Keratinocyte (primary cell): ENCODE measurements at regions not wholly inside any gene's neighbourhood (a gene's known extent, or its start where the extent isn't known, plus 50 kb on each side); places are given as distances from the start of the nearest gene placed in this dataset.

ENCODE experiments used
- DNase-seq: peaks from one replicate; pipeline ENCODE4 v3.0.0-alpha.2; 2011; ENCODE audit warnings: low read depth, missing footprints, low spot score
- FAIRE-seq: peaks from 2 replicates; lab custom pipeline; 2011; peaks lifted over from hg19 to GRCh38; lab: Jason Lieb, UNC
- H2AFZ ChIP-seq: 2 replicates; pipeline ENCODE4 v1.6.0; 2012; ENCODE audit warnings: low read length, control low read depth, inconsistent platforms; ENCODE audit not compliant: control insufficient read depth
- H3K27ac ChIP-seq: 2 replicates; pipeline ENCODE4 v1.5.1; 2011; ENCODE audit warnings: low read length; ENCODE audit not compliant: control insufficient read depth, insufficient read depth
- H3K27me3 ChIP-seq: 3 replicates; pipeline ENCODE4 v1.6.0; 2011; ENCODE audit warnings: low read length; ENCODE audit not compliant: control insufficient read depth, insufficient read depth; ENCODE audit errors: extremely low read depth
- H3K36me3 ChIP-seq, 2 experiments: 2 replicates in 1 of 2; 3 replicates in 1 of 2; pipeline ENCODE4 v1.5.1; 2011; ENCODE audit warnings: low read length in 2 of 2, mild to moderate bottlenecking in 1 of 2; ENCODE audit not compliant: control insufficient read depth in 2 of 2, insufficient read depth in 2 of 2; ENCODE audit errors: extremely low read depth in 1 of 2
- H3K4me1 ChIP-seq: 3 replicates; pipeline ENCODE4 v1.5.1; 2011; ENCODE audit warnings: low read length; ENCODE audit not compliant: control insufficient read depth, insufficient read depth; ENCODE audit errors: extremely low read depth
- H3K4me2 ChIP-seq: 3 replicates; pipeline ENCODE4 v1.6.0; 2011; ENCODE audit warnings: low read depth, low read length; ENCODE audit not compliant: control insufficient read depth, insufficient read depth; ENCODE audit errors: extremely low read depth
- H3K4me3 ChIP-seq, 3 experiments: fragments of 200-600 bp in 1 of 3; sonication (generic) in 1 of 3; 2 replicates in 2 of 3; 3 replicates in 1 of 3; pipeline ENCODE4 v1.5.1; 2011 to 2016; ENCODE audit warnings: low read length in 3 of 3, mild to moderate bottlenecking in 3 of 3, control low read depth in 2 of 3, inconsistent platforms in 1 of 3, low read depth in 1 of 3, mixed read lengths in 1 of 3, mixed run types in 1 of 3, moderate library complexity in 1 of 3; ENCODE audit not compliant: control insufficient read depth in 2 of 3, insufficient read depth in 2 of 3; ENCODE audit errors: extremely low read depth in 1 of 3
- H3K79me2 ChIP-seq: 2 replicates; pipeline ENCODE4 v1.6.0; 2012; ENCODE audit warnings: low read length; ENCODE audit not compliant: control insufficient read depth, insufficient read depth
- H3K9ac ChIP-seq: 3 replicates; pipeline ENCODE4 v1.6.0; 2011; ENCODE audit warnings: low read length; ENCODE audit not compliant: control insufficient read depth, insufficient read depth; ENCODE audit errors: extremely low read depth
- H3K9me1 ChIP-seq: 3 replicates; pipeline ENCODE4 v1.6.0; 2011; ENCODE audit warnings: low read length; ENCODE audit not compliant: control insufficient read depth, insufficient read depth; ENCODE audit errors: extremely low read depth
- H3K9me3 ChIP-seq: 2 replicates; pipeline ENCODE4 v1.5.1; 2012; ENCODE audit warnings: low read depth, low read length; ENCODE audit not compliant: control insufficient read depth
- H4K20me1 ChIP-seq: 3 replicates; pipeline ENCODE4 v1.6.0; 2011; ENCODE audit warnings: low read length; ENCODE audit not compliant: control insufficient read depth, insufficient read depth; ENCODE audit errors: extremely low read depth
- EZH2 ChIP-seq: IDR thresholded peaks from one replicate; pipeline ENCODE4 v1.6.1; 2012; ENCODE audit warnings: inconsistent platforms, mild to moderate bottlenecking, low read length, moderate library complexity
- dilution Hi-C: fragments of 300-500 bp; cut with MboI; formaldehyde crosslinking; loops from one replicate; pipeline ENCODE4 v1.7.0; 2020; ENCODE audit warnings: low sequenced_read_pairs; ENCODE audit not compliant: extremely low pct_ligation_motif_present
- TF ChIP-seq, protein P1 (sequence below), 3 experiments: IDR thresholded peaks in 1 of 3; conservative IDR thresholded peaks in 1 of 3; optimal IDR thresholded peaks in 1 of 3; 2 replicates in 2 of 3; 3 replicates in 1 of 3; pipeline versions ENCODE3 to v1.5.1; 2011; ENCODE audit warnings: low read length in 3 of 3, mild to moderate bottlenecking in 3 of 3, moderate library complexity in 2 of 3, control low read depth in 1 of 3, inconsistent platforms in 1 of 3; ENCODE audit not compliant: insufficient read depth in 2 of 3; ENCODE audit errors: extremely low read depth in 1 of 3

- TF ChIP-seq EZH2: no peak
- TF ChIP-seq, protein P1, sequence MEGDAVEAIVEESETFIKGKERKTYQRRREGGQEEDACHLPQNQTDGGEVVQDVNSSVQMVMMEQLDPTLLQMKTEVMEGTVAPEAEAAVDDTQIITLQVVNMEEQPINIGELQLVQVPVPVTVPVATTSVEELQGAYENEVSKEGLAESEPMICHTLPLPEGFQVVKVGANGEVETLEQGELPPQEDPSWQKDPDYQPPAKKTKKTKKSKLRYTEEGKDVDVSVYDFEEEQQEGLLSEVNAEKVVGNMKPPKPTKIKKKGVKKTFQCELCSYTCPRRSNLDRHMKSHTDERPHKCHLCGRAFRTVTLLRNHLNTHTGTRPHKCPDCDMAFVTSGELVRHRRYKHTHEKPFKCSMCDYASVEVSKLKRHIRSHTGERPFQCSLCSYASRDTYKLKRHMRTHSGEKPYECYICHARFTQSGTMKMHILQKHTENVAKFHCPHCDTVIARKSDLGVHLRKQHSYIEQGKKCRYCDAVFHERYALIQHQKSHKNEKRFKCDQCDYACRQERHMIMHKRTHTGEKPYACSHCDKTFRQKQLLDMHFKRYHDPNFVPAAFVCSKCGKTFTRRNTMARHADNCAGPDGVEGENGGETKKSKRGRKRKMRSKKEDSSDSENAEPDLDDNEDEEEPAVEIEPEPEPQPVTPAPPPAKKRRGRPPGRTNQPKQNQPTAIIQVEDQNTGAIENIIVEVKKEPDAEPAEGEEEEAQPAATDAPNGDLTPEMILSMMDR (optimal IDR thresholded peaks at IDR 0.05 in 1 of 3, IDR thresholded peaks at IDR 0.05 in 1 of 3, conservative IDR thresholded peaks at IDR 0.05 in 1 of 3; ENCODE audit: extremely low read depth in 1 of 3, insufficient read depth in 2 of 3, low read length in 3 of 3): no peak
- Histone ChIP-seq H3K27me3 (no peaks in the 10 kb centered on the region), H3K9ac (no peak overlapping the region), H3K9me1 (no peaks in the 10 kb centered on the region), H3K79me2 (no peaks in the 10 kb centered on the region), H3K4me2 (peak overlapping the region; percentile 43), H4K20me1 (no peaks in the 10 kb centered on the region), H3K27ac (no peak overlapping the region), H3K9me3 (no peaks in the 10 kb centered on the region), H3K4me1 (peaks cover 9% of the 10 kb centered on the region), H2AFZ (no peak overlapping the region), H3K4me3 (no peak overlapping the region), H3K36me3 (no peaks in the 10 kb centered on the region)
- dilution Hi-C loops: no loop called here
- DNase-seq (no peak), FAIRE-seq (peak; percentile 84)
Measured at GRCh38 chr2:60140185-60140584, 413.3 kb downstream of the BCL11A start.

DNA sequence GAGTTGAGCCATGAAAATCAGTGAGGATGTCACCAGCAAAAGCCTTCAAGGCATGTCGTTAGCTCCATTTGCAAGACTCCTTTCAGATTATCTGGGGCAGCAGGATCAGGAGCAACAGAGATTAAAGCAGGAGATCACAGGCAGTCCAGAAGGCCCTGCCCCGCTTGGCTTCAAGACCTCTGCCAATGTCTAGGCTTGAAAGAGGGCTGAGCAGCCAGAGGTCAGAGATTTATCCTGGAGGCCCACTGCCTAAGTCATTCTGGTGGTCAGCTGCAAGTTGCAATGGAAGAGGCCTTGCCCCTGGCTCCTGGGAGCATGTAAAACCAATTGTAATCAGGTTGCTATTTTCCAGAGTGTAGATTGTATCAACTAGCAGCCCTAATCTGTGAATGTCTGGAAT is 416.5 kb downstream of the BCL11A start:
- Histone ChIP-seq H3K4me2 (no peak overlapping the region), H3K9ac (no peak overlapping the region), H3K27ac (no peak overlapping the region), H3K9me1 (no peaks in the 10 kb centered on the region), H3K9me3 (no peaks in the 10 kb centered on the region), H3K36me3 (no peaks in the 10 kb centered on the region), H2AFZ (no peak overlapping the region), H4K20me1 (no peaks in the 10 kb centered on the region), H3K79me2 (no peaks in the 10 kb centered on the region), H3K4me3 (no peak overlapping the region), H3K4me1 (peaks cover 9% of the 10 kb centered on the region), H3K27me3 (no peaks in the 10 kb centered on the region)
- no peak for DNase-seq
- no peak for TF ChIP-seq EZH2
- TF ChIP-seq, protein P1 (optimal IDR thresholded peaks at IDR 0.05 in 1 of 3, IDR thresholded peaks at IDR 0.05 in 1 of 3, conservative IDR thresholded peaks at IDR 0.05 in 1 of 3; ENCODE audit: extremely low read depth in 1 of 3, insufficient read depth in 2 of 3, low read length in 3 of 3): no peak
- no peak for FAIRE-seq
- dilution Hi-C loops: no loop called here
